Natural killer cell (primary cell): ENCODE measurements at regions not wholly inside any gene's neighbourhood (a gene's known extent, or its start where the extent isn't known, plus 50 kb on each side); places are given as distances from the start of the nearest gene placed in this dataset.

Experiments used
- ATAC-seq, 3 donors: fragments of 150-1000 bp in 2 of 3; fragments of 200-7000 bp in 1 of 3; cut with Tn5 transposase; 1 replicate in 1 of 3; 2 replicates in 2 of 3; pipeline ENCODE4 v1.10.0; 2021; ENCODE audit warnings: mild to moderate bottlenecking in 2 of 3, moderate library complexity in 2 of 3
- DNase-seq, 2 donors: peaks; one replicate each; pipeline versions ENCODE4 v3.0.0 to v3.0.0-alpha.2; 2013 to 2021; ENCODE audit warnings: mixed read lengths in 1 of 2
- H3K27ac ChIP-seq: one replicate; pipeline ENCODE4 v1.5.1; 2013; ENCODE audit warnings: mild to moderate bottlenecking, low read length
- H3K27me3 ChIP-seq: one replicate; pipeline ENCODE4 v1.6.1; 2013; ENCODE audit warnings: low read length; ENCODE audit not compliant: control insufficient read depth, insufficient read depth
- H3K36me3 ChIP-seq: one replicate; pipeline ENCODE4 v1.6.1; 2013; ENCODE audit warnings: low read length; ENCODE audit not compliant: control insufficient read depth, insufficient read depth
- H3K4me1 ChIP-seq: one replicate; pipeline ENCODE4 v1.6.1; 2013; ENCODE audit warnings: low read length; ENCODE audit not compliant: control insufficient read depth, insufficient read depth
- H3K4me3 ChIP-seq: one replicate; pipeline ENCODE4 v1.5.1; 2013; ENCODE audit warnings: low read length
- H3K9me3 ChIP-seq: one replicate; pipeline ENCODE4 v1.6.1; 2013; ENCODE audit warnings: low read length; ENCODE audit not compliant: control insufficient read depth, insufficient read depth
- H3K27ac Mint-ChIP-seq, 2 donors: one replicate each; pipeline ENCODE4 v1.8.0; 2022; ENCODE audit warnings: mild to moderate bottlenecking in 2 of 2, mixed read lengths in 2 of 2, moderate library complexity in 1 of 2
- H3K27me3 Mint-ChIP-seq, 2 donors: one replicate each; pipeline ENCODE4 v1.8.0; 2022; ENCODE audit warnings: low read depth in 2 of 2, mixed read lengths in 2 of 2
- H3K36me3 Mint-ChIP-seq: one replicate; pipeline ENCODE4 v1.8.0; 2022; ENCODE audit warnings: mixed read lengths
- H3K4me1 Mint-ChIP-seq, 2 donors: one replicate each; pipeline ENCODE4 v1.8.0; 2022; ENCODE audit warnings: mixed read lengths in 2 of 2
- H3K4me3 Mint-ChIP-seq: one replicate; pipeline ENCODE4 v1.8.0; 2022; ENCODE audit warnings: mild to moderate bottlenecking, moderate library complexity, mixed read lengths
- H3K9me3 Mint-ChIP-seq, 2 donors: one replicate each; pipeline ENCODE4 v1.8.0; 2022; ENCODE audit warnings: mixed read lengths in 2 of 2
- WGBS: methylation state at CpG from one replicate; pipeline ENCODE4 v1.1.7; 2013; ENCODE audit warnings: missing lambda C conversion rate; ENCODE audit not compliant: insufficient coverage; 5-methylcytosine and 5-hydroxymethylcytosine counted together
- intact Hi-C: fragments of 100-400 bp; cut with micrococcal nuclease; formaldehyde crosslinking; loops from one replicate; pipeline ENCODE4 v1.14.2; 2022
- TF ChIP-seq, protein P1 (sequence below): fragments of 200-600 bp; IDR thresholded peaks from one replicate; pipeline ENCODE4 v1.8.0; 2022; ENCODE audit warnings: antibody characterized with exemption

DNA sequence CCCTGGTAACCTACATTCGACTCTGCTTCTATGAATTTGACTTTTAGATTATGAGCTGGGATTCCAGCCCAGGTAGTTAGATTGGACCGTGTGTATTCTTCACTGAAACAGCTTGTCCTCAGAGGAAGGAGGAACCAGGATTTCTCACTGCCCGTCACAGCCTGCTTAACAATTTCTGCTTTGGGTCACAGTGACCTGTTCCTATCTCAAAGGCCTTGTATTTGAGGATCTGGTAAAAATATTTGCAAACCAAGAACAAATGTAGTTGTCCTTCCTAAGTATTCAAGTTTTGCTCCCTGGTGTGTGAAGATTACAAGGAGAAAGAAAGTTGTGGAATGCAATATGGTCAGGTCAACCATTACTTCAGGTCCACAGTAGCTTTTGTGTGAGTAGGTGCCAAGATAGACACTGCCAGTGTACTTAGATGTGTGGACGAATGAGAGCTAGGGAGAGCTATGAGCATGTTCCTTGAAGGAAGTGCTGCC, 55.1 kb downstream of the KIF4B start:
- no peaks in the 10 kb centered on the region for H3K36me3 ChIP-seq
- Mint-ChIP-seq H3K36me3 (no peaks in the 10 kb centered on the region), H3K27me3 (peaks cover 0 to 3% of the 10 kb centered on the region in 2 donors), H3K4me3 (no peak overlapping the region), H3K27ac (no peak overlapping the region), H3K4me1 (no peaks in the 10 kb centered on the region), H3K9me3 (no peaks in the 10 kb centered on the region)
- ATAC-seq (no peak), DNase-seq (no peak)
- no peak overlapping the region for H3K4me3 ChIP-seq
- no peaks in the 10 kb centered on the region for H3K9me3 ChIP-seq
- H3K27ac ChIP-seq: no peak overlapping the region
- H3K27me3 ChIP-seq: no peaks in the 10 kb centered on the region
- WGBS: 52% methylated on average over 3 of the region's 4 CpGs
- TF ChIP-seq, protein P1, sequence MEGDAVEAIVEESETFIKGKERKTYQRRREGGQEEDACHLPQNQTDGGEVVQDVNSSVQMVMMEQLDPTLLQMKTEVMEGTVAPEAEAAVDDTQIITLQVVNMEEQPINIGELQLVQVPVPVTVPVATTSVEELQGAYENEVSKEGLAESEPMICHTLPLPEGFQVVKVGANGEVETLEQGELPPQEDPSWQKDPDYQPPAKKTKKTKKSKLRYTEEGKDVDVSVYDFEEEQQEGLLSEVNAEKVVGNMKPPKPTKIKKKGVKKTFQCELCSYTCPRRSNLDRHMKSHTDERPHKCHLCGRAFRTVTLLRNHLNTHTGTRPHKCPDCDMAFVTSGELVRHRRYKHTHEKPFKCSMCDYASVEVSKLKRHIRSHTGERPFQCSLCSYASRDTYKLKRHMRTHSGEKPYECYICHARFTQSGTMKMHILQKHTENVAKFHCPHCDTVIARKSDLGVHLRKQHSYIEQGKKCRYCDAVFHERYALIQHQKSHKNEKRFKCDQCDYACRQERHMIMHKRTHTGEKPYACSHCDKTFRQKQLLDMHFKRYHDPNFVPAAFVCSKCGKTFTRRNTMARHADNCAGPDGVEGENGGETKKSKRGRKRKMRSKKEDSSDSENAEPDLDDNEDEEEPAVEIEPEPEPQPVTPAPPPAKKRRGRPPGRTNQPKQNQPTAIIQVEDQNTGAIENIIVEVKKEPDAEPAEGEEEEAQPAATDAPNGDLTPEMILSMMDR: no peak
- no peaks in the 10 kb centered on the region for H3K4me1 ChIP-seq
- intact Hi-C loops: no loop called here

DNA sequence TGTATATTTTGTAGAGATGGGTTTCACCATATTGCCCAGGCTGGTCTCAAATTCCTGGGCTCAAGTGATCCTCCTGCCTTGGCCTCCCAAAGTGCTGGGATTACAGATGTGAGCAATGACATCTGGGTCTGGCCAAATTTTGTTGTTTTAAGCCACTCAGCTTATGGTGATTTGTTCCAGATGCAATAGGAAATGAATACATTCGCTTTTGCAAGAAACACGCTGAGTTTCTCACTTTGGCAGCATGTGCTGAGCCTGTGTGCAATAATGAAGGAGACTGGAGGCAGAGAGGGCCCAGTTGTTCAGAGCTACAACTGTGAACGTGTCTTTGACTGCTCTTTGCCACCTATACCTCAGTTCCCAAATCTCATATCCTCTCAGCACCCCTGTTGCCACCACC, 56.4 kb downstream of the KIF4B start:
- Histone ChIP-seq H3K4me1 (no peaks in the 10 kb centered on the region), H3K4me3 (no peak overlapping the region), H3K9me3 (no peaks in the 10 kb centered on the region), H3K27me3 (no peaks in the 10 kb centered on the region), H3K36me3 (no peaks in the 10 kb centered on the region), H3K27ac (no peak overlapping the region)
- no peak for DNase-seq
- Mint-ChIP-seq H3K27me3 (peaks cover 0 to 3% of the 10 kb centered on the region in 2 donors), H3K27ac (no peak overlapping the region), H3K9me3 (no peaks in the 10 kb centered on the region), H3K36me3 (no peaks in the 10 kb centered on the region), H3K4me1 (no peaks in the 10 kb centered on the region), H3K4me3 (no peak overlapping the region)
- intact Hi-C loops: no loop called here
- no peak for ATAC-seq
- WGBS: 72% methylated on average over 3 of the region's 3 CpGs
- TF ChIP-seq, protein P1: no peak

DNA sequence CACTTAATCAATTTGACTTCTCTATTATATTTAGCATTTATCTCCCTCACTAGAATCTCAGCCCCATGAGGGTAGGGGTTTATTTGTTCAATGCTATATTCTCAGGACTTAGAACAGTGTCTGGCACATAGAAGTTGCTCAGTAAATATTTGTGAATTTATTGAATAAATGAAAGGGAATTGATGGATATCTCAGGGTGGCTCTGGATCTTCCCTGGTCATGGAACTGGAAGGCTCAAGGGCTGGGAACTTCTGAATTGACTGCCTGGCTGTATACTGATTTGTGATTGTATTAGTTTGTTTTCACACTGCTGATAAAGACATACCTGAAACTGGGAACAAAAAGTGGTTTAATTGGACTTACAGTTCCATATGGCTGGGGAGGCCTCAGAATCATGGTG, 57.2 kb downstream of the KIF4B start:
- Histone ChIP-seq H3K9me3 (no peaks in the 10 kb centered on the region), H3K4me3 (no peak overlapping the region), H3K27ac (no peak overlapping the region), H3K36me3 (no peaks in the 10 kb centered on the region), H3K4me1 (no peaks in the 10 kb centered on the region), H3K27me3 (no peaks in the 10 kb centered on the region)
- no peak overlapping the region for H3K27ac Mint-ChIP-seq
- no peaks in the 10 kb centered on the region for H3K4me1 Mint-ChIP-seq
- no peak overlapping the region for H3K4me3 Mint-ChIP-seq
- H3K9me3 Mint-ChIP-seq: no peaks in the 10 kb centered on the region
- ATAC-seq (no peak), DNase-seq (no peak)
- H3K36me3 Mint-ChIP-seq: no peaks in the 10 kb centered on the region
- H3K27me3 Mint-ChIP-seq: peaks cover 0 to 3% of the 10 kb centered on the region in 2 donors
- intact Hi-C loops: no loop called here
- TF ChIP-seq, protein P1: no peak

DNA sequence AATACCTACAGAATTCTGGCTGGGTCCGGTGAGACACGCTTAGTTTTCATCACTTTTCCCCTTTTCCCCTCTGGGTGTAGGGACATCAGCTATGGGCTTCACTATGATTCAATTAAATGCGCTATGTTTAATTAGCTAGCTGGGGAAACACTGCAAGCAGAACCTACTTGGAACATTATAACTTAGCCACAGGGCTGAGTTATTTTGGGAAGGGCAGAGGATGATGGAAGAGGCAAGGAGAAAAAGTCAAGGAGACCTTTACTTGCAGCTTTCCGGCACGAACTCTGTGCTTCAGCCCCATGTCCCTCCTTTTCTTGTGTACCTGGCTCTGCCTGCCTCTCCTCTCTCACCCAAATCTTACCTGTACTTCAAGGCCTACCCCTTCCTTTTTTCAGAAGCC, 62.8 kb downstream of the KIF4B start:
- no peak overlapping the region for H3K4me3 ChIP-seq
- no peaks in the 10 kb centered on the region for H3K9me3 ChIP-seq
- Mint-ChIP-seq H3K27me3 (peaks cover 2 to 6% of the 10 kb centered on the region in 2 donors), H3K36me3 (no peaks in the 10 kb centered on the region), H3K9me3 (no peaks in the 10 kb centered on the region), H3K4me1 (no peaks in the 10 kb centered on the region), H3K4me3 (no peak overlapping the region), H3K27ac (no peak overlapping the region)
- no peaks in the 10 kb centered on the region for H3K36me3 ChIP-seq
- TF ChIP-seq, protein P1: no peak
- 100% methylated on average over 5 of the region's 5 CpGs for whole genome bisulfite sequencing
- no peaks in the 10 kb centered on the region for H3K27me3 ChIP-seq
- no peak for ATAC-seq
- DNase-seq: no peak
- H3K4me1 ChIP-seq: no peaks in the 10 kb centered on the region
- intact Hi-C loops: no loop called here
- no peak overlapping the region for H3K27ac ChIP-seq
